Right lobe of liver (tissue), 4 donors: ENCODE measurements at regions not wholly inside any gene's neighbourhood (a gene's known extent, or its start where the extent isn't known, plus 50 kb on each side); places are given as distances from the start of the nearest gene placed in this dataset.

Experiments used
- POLR2A ChIP-seq: fragments of 450-650 bp; IDR thresholded peaks from one replicate; pipeline ENCODE4 v1.6.1; 2017; ENCODE audit warnings: antibody characterized with exemption, mild to moderate bottlenecking
- TF ChIP-seq, protein P1 (sequence below), 4 donors: fragments of 200-600 bp in 3 of 4; fragments of 450-650 bp in 1 of 4; IDR thresholded peaks; one replicate each; pipeline versions ENCODE4 v1.5.1 to v1.8.0; 2016 to 2022; ENCODE audit warnings: antibody characterized with exemption in 4 of 4, mild to moderate bottlenecking in 2 of 4
- donor health status: DM: no; HTN: no; CAD: no.
- donor health status: DM: no; HTN: no; CAD: no.
- donor health status: DM: no; HTN: yes; CAD: no.

DNA sequence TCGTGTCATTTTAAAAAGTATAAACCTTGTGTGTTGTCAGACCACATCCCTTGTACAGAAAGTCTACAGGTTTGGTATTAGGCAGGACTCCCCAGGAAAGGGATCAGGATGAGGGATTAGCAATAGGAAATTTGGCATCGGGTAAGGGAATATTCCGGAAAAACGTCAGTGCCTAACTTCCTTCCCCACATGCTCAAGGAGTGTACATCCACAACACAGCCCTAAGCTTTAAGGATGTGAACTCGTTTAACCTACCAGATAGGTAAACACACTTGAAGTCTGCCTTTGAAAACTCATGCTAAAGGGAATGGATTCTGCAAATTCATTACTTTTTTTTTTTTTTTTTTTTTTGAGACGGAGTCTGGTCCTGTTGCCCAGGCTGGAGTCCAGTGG lies 194.9 kb downstream of the SKIDA1 start:
- TF ChIP-seq, protein P1, sequence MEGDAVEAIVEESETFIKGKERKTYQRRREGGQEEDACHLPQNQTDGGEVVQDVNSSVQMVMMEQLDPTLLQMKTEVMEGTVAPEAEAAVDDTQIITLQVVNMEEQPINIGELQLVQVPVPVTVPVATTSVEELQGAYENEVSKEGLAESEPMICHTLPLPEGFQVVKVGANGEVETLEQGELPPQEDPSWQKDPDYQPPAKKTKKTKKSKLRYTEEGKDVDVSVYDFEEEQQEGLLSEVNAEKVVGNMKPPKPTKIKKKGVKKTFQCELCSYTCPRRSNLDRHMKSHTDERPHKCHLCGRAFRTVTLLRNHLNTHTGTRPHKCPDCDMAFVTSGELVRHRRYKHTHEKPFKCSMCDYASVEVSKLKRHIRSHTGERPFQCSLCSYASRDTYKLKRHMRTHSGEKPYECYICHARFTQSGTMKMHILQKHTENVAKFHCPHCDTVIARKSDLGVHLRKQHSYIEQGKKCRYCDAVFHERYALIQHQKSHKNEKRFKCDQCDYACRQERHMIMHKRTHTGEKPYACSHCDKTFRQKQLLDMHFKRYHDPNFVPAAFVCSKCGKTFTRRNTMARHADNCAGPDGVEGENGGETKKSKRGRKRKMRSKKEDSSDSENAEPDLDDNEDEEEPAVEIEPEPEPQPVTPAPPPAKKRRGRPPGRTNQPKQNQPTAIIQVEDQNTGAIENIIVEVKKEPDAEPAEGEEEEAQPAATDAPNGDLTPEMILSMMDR (IDR thresholded peaks at IDR 0.05) = no peak
- TF ChIP-seq POLR2A = no peak
